WERI-Rb-1 (cell line): ENCODE measurements at regions not wholly inside any gene's neighbourhood (a gene's known extent, or its start where the extent isn't known, plus 50 kb on each side); places are given as distances from the start of the nearest gene placed in this dataset.

ENCODE experiments used
- DNase-seq: peaks from one replicate; pipeline ENCODE4 v3.0.0-alpha.2; 2020
- H3K27ac ChIP-seq: fragments of 250-450 bp; sonication (Bioruptor Pico); 2 replicates; pipeline ENCODE4 v1.5.1; 2020; ENCODE audit warnings: mild to moderate bottlenecking, moderate library complexity
- H3K27me3 ChIP-seq: fragments of 250-450 bp; sonication (Bioruptor Pico); 2 replicates; pipeline ENCODE4 v1.5.1; 2021; ENCODE audit warnings: mild to moderate bottlenecking, low read depth, moderate library complexity; ENCODE audit not compliant: insufficient read depth, severe bottlenecking
- H3K36me3 ChIP-seq: fragments of 250-450 bp; sonication (Bioruptor Pico); 2 replicates; pipeline ENCODE4 v1.5.1; 2020; ENCODE audit warnings: mild to moderate bottlenecking, moderate library complexity
- H3K4me3 ChIP-seq: 2 replicates; pipeline ENCODE4 v1.5.1; 2011; ENCODE audit warnings: low read depth, mild to moderate bottlenecking, control low read depth, low read length
- H3K9me3 ChIP-seq: fragments of 250-450 bp; sonication (Bioruptor Pico); 2 replicates; pipeline ENCODE4 v1.5.1; 2021; ENCODE audit warnings: mild to moderate bottlenecking, moderate library complexity; ENCODE audit not compliant: severe bottlenecking
- TF ChIP-seq, protein P1 (sequence below): IDR thresholded peaks from 2 replicates; pipeline ENCODE4 v1.5.1; 2011; ENCODE audit warnings: low read depth, mild to moderate bottlenecking, control low read depth, inconsistent platforms, low read length

DNA sequence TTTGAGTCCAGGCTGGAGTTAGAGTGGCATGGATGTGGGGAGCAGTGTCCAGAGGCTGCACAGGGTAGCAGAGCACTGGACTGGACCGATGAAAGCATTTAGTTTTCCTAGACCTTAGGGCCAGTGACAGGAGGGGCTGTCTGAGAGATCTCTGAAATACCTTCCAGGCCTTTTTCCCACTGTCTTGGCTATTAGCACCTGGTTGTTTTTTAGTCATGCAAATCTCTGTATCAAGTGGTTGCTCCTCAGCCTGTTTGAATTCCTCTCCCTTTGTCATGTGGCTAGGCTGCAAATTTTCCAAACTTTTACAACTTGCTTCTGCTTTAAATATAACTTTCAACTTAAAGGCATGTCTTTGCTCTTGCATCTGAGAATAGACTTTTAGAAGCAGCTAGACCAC, 504.3 kb upstream of the VSTM2A start:
- TF ChIP-seq, protein P1, sequence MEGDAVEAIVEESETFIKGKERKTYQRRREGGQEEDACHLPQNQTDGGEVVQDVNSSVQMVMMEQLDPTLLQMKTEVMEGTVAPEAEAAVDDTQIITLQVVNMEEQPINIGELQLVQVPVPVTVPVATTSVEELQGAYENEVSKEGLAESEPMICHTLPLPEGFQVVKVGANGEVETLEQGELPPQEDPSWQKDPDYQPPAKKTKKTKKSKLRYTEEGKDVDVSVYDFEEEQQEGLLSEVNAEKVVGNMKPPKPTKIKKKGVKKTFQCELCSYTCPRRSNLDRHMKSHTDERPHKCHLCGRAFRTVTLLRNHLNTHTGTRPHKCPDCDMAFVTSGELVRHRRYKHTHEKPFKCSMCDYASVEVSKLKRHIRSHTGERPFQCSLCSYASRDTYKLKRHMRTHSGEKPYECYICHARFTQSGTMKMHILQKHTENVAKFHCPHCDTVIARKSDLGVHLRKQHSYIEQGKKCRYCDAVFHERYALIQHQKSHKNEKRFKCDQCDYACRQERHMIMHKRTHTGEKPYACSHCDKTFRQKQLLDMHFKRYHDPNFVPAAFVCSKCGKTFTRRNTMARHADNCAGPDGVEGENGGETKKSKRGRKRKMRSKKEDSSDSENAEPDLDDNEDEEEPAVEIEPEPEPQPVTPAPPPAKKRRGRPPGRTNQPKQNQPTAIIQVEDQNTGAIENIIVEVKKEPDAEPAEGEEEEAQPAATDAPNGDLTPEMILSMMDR, result no peak
- Histone ChIP-seq H3K4me3 (no peak overlapping the region), H3K27me3 (no peaks in the 10 kb centered on the region), H3K36me3 (no peaks in the 10 kb centered on the region), H3K9me3 (no peaks in the 10 kb centered on the region), H3K27ac (no peak overlapping the region)
- DNase-seq, result no peak

DNA sequence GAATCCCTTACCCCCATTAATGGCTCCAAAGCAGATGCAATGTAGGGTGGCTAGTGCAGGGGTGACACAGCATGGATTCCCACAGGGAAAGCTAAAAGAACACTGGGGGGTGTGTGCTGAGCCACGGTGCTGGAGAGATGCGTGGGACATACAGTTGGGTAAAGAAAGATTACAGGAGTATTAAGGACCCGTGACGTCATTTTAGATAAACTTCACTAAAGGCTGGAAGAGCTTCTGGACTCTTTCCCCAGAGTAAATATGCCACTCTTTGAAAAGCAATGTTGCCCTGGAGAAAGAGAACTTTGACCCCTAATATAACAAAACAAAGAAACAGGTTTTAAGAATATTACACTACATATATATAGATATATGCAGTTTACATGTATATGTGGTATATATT, 481.5 kb upstream of the VSTM2A start:
- no peak for DNase-seq
- Histone ChIP-seq H3K9me3 (no peaks in the 10 kb centered on the region), H3K36me3 (no peaks in the 10 kb centered on the region), H3K27me3 (no peaks in the 10 kb centered on the region), H3K27ac (no peak overlapping the region), H3K4me3 (no peak overlapping the region)
- TF ChIP-seq, protein P1, result no peak

DNA sequence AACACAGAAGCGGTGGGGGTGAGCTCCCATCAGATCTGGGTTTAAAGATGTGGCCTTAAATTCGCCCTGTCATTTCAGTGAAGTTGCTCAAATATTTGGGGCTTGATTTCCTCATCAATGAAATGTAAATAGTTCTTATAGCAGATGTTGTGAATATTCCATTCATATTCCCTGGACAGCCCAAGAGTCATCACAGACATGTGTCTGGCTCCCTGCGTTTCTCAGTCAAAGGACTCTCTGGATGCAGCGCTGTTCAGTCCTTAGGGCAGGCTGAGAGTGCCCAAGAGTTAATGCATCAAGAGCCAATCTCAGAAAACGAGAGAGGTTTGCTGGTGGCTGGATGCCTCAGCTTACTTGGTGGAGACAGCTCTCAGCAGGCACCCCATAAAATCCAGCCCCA, 475.5 kb upstream of the VSTM2A start:
- DNase-seq, result no peak
- H3K9me3 ChIP-seq, result no peaks in the 10 kb centered on the region
- H3K27me3 ChIP-seq, result no peaks in the 10 kb centered on the region
- no peak overlapping the region for H3K4me3 ChIP-seq
- TF ChIP-seq, protein P1, result no peak
- H3K27ac ChIP-seq, result no peak overlapping the region
- H3K36me3 ChIP-seq, result no peaks in the 10 kb centered on the region

DNA sequence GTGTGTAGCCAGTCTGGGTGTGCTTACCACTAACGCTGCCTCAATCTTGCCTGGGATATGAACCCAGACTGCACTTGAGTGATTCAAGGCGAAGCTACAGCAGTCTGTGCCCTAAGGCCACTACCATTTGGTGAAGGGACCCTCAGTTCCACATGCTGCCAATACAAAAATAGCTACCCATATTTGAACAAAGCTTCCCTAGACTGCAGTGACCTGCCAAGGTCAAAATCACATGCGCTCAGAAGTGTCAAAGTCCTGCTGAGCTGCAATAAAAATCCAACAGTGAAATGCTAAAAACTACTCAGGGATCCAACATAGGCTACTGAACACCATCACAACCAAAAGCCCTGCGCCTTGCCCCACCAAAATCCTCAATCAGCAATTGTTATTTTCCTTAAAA, 472.3 kb upstream of the VSTM2A start:
- no peak overlapping the region for H3K4me3 ChIP-seq
- no peaks in the 10 kb centered on the region for H3K27me3 ChIP-seq
- no peaks in the 10 kb centered on the region for H3K9me3 ChIP-seq
- H3K27ac ChIP-seq, result no peak overlapping the region
- DNase-seq, result no peak
- H3K36me3 ChIP-seq, result no peaks in the 10 kb centered on the region
- TF ChIP-seq, protein P1, result no peak

DNA sequence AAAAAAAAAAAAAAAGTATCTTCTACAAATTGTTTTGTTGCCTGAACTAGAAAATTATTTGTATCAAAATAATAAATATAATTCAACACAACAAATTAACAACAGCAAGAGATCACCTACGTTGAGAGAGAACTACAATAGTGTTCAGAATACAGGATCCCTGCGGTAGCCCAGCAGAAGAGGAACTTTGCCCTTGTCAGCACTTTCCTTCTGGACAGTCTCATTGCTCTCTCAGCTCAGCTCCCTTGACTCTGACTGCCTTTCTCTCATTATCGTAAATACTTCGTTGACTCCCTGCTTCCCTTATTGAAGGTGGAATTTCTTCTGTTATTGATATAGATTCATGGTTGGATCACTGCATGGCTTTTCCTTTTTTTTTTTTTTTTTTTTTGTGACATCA, 469.5 kb upstream of the VSTM2A start:
- H3K36me3 ChIP-seq, result no peaks in the 10 kb centered on the region
- TF ChIP-seq, protein P1, result no peak
- no peak for DNase-seq

DNA sequence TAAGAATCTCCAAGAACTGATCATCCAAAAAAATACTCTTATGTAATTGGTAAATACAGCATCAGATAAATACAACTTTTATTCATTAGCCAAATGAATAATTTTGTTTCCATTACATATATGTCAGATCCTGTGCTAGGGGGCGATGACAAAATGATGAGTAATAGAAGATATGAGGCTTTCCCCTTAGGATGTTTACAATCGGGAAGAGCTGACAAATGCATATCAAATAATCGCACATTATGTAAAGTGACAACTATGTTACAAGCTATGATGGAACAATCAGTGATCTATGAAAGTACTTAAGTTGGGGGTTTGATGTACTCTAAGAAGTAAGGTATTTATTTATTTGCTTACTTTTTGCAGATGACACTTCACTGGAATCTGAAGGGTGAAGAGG, 465.6 kb upstream of the VSTM2A start:
- DNase-seq, result no peak
- Histone ChIP-seq H3K9me3 (no peaks in the 10 kb centered on the region), H3K36me3 (no peaks in the 10 kb centered on the region), H3K4me3 (no peak overlapping the region), H3K27ac (no peak overlapping the region), H3K27me3 (no peaks in the 10 kb centered on the region)
- TF ChIP-seq, protein P1, result no peak

More for the DNA sequence above, 469.5 kb upstream of the VSTM2A start:
- Histone ChIP-seq H3K4me3 (no peak overlapping the region), H3K9me3 (no peaks in the 10 kb centered on the region), H3K27ac (no peak overlapping the region), H3K27me3 (no peaks in the 10 kb centered on the region)
